ENCODE measurements at regions not wholly inside any gene's neighbourhood (a gene's known extent, or its start where the extent isn't known, plus 50 kb on each side); places are given as distances from the start of the nearest gene placed in this dataset.
A peak's percentile ranks its signal among the peaks of the same experiment; 100 is the strongest.

- DNase-seq = no peak
These were observed 216.1 kb upstream of the RAB6C start for GRCh38 chr2:129763190-129763846.

DNA sequence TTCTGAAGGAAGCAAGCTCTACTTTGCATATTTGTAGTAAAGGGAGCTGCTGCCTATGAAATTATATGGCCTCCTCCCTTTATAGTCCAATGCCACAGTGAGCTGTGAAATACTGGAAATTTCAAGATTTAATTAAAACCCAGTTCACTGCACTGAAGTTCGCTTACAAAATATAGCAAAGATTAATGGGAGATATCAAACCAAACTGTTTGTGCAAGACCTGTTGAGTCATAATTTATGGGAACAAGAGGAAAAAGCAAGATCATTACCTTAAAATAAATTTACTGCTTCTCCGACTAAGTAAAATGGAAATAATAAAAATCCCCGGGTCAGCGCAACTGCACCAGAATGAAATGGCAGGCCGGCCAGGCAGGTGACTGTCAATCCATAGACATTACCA lies 215.5 kb upstream of the RAB6C start:
- FAIRE-seq (no peak), DNase-seq (no peak), ATAC-seq (no peak)
- no peaks in the 10 kb centered on the region for H3K4me1 ChIP-seq
- H3K27ac ChIP-seq = no peak overlapping the region
- TF ChIP-seq, protein P1, sequence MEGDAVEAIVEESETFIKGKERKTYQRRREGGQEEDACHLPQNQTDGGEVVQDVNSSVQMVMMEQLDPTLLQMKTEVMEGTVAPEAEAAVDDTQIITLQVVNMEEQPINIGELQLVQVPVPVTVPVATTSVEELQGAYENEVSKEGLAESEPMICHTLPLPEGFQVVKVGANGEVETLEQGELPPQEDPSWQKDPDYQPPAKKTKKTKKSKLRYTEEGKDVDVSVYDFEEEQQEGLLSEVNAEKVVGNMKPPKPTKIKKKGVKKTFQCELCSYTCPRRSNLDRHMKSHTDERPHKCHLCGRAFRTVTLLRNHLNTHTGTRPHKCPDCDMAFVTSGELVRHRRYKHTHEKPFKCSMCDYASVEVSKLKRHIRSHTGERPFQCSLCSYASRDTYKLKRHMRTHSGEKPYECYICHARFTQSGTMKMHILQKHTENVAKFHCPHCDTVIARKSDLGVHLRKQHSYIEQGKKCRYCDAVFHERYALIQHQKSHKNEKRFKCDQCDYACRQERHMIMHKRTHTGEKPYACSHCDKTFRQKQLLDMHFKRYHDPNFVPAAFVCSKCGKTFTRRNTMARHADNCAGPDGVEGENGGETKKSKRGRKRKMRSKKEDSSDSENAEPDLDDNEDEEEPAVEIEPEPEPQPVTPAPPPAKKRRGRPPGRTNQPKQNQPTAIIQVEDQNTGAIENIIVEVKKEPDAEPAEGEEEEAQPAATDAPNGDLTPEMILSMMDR (IDR thresholded peaks at IDR 0.05) = no peak
- WGBS, 2 donors = 83 to 88% methylated on average over 5 of the region's 5 CpGs
- intact Hi-C loops (cut with DNase I) = no loop called here
- H3K36me3 ChIP-seq = no peaks in the 10 kb centered on the region
- no peak overlapping the region for H3K4me3 ChIP-seq
- H3K27me3 ChIP-seq = no peaks in the 10 kb centered on the region
- no peaks in the 10 kb centered on the region for H3K9me3 ChIP-seq

More at GRCh38 chr2:129763190-129763846, 216.1 kb upstream of the RAB6C start:
- 80 to 87% methylated on average over 10 of the region's 10 CpGs for WGBS, 2 donors
- TF ChIP-seq, protein P1 (IDR thresholded peaks at IDR 0.05) = no peak
- Histone ChIP-seq H3K27me3 (no peaks in the 10 kb centered on the region), H3K27ac (no peak overlapping the region), H3K4me1 (no peaks in the 10 kb centered on the region), H3K36me3 (no peaks in the 10 kb centered on the region), H3K4me3 (no peak overlapping the region), H3K9me3 (no peaks in the 10 kb centered on the region)
- no peak for FAIRE-seq
- ATAC-seq = no peak
- intact Hi-C loops (cut with DNase I) = no loop called here

DNA sequence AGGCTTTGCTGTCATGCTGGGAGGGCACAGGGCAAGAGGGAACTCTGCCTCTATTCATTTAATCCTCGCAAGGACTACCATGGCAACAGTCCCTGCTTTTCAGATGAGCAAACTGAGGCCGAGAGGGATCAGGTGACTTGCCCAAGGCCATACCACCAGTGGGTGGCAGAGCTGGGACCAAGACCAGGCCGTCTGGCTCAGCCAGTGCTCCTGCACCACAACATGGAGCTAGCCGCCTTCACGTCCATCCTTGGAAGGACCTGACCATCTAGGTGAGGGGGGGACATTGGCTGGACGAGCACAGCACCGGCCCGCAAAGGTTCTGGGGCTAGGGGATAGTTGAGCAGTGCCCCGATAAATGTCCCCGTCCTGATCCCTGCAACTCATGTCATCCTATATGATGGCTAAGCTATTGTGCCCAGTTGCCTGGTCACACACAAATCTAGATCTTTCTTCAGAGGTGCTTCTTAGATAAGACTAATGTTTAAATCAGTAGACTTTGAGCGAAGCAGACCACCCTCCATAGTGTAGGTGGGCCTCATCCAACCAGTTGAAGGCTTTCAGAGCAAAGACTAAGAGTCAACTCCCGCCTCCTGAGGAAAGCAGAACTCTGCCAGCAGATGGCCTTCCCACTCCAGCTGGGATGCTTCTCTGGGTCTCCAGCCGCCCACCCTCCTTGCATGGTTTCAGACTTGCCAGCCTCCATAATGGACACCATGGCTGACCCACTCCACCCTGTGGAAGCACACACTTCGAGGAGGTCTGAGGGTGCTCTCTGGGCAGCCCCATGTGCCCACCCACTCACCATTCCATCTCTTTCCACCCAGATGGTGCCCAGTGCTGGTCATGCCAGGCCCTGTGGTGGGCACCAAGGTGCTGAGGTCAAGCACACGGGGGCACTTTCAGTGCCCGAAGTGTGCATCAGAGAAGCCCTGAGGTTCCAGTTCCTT lies 214.8 kb upstream of the RAB6C start:
- 74 to 79% methylated on average over 16 of the region's 16 CpGs for WGBS, 2 donors
- intact Hi-C loops (cut with DNase I) = no loop called here
- Histone ChIP-seq H3K27me3 (no peaks in the 10 kb centered on the region), H3K27ac (no peak overlapping the region), H3K4me1 (no peaks in the 10 kb centered on the region), H3K4me3 (no peak overlapping the region), H3K9me3 (no peaks in the 10 kb centered on the region), H3K36me3 (no peaks in the 10 kb centered on the region)
- TF ChIP-seq, protein P1 (IDR thresholded peaks at IDR 0.05) = no peak
- FAIRE-seq (no peak), DNase-seq (no peak), ATAC-seq (peak in 1 of 4 donors; percentile 8)

DNA sequence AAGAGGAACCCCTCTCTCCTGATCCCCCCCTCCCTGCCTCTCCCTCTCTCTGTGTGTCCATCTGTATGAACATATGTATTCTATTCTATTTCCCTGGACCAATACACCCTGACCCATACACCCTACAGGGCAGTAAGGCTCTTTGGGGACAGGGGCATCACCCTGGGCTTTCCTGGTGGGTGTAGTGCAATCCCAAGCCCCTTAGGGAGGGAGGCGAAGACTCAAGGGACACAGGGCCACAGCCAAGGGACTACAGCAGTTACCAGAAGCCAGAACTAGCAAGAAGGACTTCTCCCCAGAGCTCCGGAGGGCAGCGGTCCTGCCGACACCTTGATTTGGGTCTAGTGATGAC lies 214.2 kb upstream of the RAB6C start:
- intact Hi-C loops (cut with DNase I) = no loop called here
- no peak for DNase-seq
- H3K4me1 ChIP-seq = no peaks in the 10 kb centered on the region
- H3K27me3 ChIP-seq = no peaks in the 10 kb centered on the region
- ATAC-seq = no peak
- TF ChIP-seq, protein P1 (IDR thresholded peaks at IDR 0.05) = no peak
- no peak overlapping the region for H3K27ac ChIP-seq
- no peak overlapping the region for H3K4me3 ChIP-seq
- H3K9me3 ChIP-seq = no peaks in the 10 kb centered on the region
- 66 to 86% methylated on average over 4 of the region's 4 CpGs for WGBS, 2 donors
- H3K36me3 ChIP-seq = no peaks in the 10 kb centered on the region
- FAIRE-seq = no peak

Measured in pancreas (tissue), 10 donors.